ENCODE measurements at regions not wholly inside any gene's neighbourhood (a gene's known extent, or its start where the extent isn't known, plus 50 kb on each side); places are given as distances from the start of the nearest gene placed in this dataset.

DNA sequence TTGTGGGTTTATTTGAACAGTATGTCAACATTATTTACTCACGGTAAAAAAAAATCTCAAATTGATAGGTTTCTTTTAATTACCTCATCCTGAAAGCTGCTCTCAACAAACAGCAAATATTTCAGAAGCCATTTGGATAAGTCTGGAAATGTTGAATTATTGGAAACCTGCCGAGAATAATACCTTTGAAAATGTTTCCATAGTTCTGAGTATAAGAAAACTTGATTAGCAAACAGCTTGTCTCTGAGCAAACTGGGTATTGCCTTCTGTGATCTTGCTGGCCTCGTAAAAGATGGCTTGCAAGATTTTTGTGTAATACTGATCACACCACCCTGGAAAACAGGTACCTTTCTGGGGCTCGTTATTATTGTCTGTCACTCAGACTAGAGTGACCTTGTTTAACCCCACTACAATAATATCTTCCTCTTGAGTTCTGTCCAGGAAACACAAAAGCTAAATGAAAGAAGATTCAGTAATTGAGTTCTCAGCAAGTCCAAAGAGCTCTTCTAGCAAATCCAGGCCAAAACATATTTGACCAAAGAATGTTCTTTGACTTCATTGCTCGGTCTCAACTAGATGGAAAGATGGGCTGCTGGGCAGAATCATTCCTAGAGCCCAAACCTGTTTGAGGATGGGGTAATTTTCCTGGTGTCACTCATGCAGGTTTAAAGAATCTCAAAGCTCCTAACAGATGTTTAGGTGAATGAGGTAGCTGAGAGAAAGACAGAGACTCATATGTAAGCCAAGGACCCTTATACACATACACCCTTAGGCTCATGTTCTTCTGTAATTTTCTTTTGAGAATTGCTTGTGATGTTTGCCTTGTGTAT lies 255.6 kb upstream of the JADE1 start:
- no peak for TF ChIP-seq ZNF16 (tag by site-specific recombination; IDR thresholded peaks at IDR 0.05; ENCODE audit: low read depth)
- TF ChIP-seq ZNF473 (tag by site-specific recombination; IDR thresholded peaks at IDR 0.05), result no peak
- TF ChIP-seq, protein P1, sequence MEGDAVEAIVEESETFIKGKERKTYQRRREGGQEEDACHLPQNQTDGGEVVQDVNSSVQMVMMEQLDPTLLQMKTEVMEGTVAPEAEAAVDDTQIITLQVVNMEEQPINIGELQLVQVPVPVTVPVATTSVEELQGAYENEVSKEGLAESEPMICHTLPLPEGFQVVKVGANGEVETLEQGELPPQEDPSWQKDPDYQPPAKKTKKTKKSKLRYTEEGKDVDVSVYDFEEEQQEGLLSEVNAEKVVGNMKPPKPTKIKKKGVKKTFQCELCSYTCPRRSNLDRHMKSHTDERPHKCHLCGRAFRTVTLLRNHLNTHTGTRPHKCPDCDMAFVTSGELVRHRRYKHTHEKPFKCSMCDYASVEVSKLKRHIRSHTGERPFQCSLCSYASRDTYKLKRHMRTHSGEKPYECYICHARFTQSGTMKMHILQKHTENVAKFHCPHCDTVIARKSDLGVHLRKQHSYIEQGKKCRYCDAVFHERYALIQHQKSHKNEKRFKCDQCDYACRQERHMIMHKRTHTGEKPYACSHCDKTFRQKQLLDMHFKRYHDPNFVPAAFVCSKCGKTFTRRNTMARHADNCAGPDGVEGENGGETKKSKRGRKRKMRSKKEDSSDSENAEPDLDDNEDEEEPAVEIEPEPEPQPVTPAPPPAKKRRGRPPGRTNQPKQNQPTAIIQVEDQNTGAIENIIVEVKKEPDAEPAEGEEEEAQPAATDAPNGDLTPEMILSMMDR (tag by site-specific recombination; IDR thresholded peaks at IDR 0.05), result no peak
- TF ChIP-seq, protein P2, sequence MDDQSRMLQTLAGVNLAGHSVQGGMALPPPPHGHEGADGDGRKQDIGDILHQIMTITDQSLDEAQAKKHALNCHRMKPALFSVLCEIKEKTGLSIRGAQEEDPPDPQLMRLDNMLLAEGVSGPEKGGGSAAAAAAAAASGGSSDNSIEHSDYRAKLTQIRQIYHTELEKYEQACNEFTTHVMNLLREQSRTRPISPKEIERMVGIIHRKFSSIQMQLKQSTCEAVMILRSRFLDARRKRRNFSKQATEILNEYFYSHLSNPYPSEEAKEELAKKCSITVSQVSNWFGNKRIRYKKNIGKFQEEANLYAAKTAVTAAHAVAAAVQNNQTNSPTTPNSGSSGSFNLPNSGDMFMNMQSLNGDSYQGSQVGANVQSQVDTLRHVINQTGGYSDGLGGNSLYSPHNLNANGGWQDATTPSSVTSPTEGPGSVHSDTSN (CRISPR knock-in tag; IDR thresholded peaks at IDR 0.05), result no peak
- no peak for TF ChIP-seq ZNF596 (tag by site-specific recombination; IDR thresholded peaks at IDR 0.05)
- no peak for TF ChIP-seq ZNF274 (IDR thresholded peaks at IDR 0.05; ENCODE audit: low read length)
- TF ChIP-seq ZNF274 (tag by site-specific recombination; IDR thresholded peaks at IDR 0.05; ENCODE audit: borderline replicate concordance), result no peak
- no peak for TF ChIP-seq ZNF132 (tag by site-specific recombination; IDR thresholded peaks at IDR 0.05; ENCODE audit: borderline replicate concordance)
- TF ChIP-seq, protein P3, sequence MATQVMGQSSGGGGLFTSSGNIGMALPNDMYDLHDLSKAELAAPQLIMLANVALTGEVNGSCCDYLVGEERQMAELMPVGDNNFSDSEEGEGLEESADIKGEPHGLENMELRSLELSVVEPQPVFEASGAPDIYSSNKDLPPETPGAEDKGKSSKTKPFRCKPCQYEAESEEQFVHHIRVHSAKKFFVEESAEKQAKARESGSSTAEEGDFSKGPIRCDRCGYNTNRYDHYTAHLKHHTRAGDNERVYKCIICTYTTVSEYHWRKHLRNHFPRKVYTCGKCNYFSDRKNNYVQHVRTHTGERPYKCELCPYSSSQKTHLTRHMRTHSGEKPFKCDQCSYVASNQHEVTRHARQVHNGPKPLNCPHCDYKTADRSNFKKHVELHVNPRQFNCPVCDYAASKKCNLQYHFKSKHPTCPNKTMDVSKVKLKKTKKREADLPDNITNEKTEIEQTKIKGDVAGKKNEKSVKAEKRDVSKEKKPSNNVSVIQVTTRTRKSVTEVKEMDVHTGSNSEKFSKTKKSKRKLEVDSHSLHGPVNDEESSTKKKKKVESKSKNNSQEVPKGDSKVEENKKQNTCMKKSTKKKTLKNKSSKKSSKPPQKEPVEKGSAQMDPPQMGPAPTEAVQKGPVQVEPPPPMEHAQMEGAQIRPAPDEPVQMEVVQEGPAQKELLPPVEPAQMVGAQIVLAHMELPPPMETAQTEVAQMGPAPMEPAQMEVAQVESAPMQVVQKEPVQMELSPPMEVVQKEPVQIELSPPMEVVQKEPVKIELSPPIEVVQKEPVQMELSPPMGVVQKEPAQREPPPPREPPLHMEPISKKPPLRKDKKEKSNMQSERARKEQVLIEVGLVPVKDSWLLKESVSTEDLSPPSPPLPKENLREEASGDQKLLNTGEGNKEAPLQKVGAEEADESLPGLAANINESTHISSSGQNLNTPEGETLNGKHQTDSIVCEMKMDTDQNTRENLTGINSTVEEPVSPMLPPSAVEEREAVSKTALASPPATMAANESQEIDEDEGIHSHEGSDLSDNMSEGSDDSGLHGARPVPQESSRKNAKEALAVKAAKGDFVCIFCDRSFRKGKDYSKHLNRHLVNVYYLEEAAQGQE (tag by site-specific recombination; IDR thresholded peaks at IDR 0.05), result no peak
- TF ChIP-seq, protein P4, sequence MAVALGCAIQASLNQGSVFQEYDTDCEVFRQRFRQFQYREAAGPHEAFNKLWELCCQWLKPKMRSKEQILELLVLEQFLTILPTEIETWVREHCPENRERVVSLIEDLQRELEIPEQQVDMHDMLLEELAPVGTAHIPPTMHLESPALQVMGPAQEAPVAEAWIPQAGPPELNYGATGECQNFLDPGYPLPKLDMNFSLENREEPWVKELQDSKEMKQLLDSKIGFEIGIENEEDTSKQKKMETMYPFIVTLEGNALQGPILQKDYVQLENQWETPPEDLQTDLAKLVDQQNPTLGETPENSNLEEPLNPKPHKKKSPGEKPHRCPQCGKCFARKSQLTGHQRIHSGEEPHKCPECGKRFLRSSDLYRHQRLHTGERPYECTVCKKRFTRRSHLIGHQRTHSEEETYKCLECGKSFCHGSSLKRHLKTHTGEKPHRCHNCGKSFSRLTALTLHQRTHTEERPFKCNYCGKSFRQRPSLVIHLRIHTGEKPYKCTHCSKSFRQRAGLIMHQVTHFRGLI (tag by site-specific recombination; IDR thresholded peaks at IDR 0.05), result no peak
- TF ChIP-seq, protein P5, sequence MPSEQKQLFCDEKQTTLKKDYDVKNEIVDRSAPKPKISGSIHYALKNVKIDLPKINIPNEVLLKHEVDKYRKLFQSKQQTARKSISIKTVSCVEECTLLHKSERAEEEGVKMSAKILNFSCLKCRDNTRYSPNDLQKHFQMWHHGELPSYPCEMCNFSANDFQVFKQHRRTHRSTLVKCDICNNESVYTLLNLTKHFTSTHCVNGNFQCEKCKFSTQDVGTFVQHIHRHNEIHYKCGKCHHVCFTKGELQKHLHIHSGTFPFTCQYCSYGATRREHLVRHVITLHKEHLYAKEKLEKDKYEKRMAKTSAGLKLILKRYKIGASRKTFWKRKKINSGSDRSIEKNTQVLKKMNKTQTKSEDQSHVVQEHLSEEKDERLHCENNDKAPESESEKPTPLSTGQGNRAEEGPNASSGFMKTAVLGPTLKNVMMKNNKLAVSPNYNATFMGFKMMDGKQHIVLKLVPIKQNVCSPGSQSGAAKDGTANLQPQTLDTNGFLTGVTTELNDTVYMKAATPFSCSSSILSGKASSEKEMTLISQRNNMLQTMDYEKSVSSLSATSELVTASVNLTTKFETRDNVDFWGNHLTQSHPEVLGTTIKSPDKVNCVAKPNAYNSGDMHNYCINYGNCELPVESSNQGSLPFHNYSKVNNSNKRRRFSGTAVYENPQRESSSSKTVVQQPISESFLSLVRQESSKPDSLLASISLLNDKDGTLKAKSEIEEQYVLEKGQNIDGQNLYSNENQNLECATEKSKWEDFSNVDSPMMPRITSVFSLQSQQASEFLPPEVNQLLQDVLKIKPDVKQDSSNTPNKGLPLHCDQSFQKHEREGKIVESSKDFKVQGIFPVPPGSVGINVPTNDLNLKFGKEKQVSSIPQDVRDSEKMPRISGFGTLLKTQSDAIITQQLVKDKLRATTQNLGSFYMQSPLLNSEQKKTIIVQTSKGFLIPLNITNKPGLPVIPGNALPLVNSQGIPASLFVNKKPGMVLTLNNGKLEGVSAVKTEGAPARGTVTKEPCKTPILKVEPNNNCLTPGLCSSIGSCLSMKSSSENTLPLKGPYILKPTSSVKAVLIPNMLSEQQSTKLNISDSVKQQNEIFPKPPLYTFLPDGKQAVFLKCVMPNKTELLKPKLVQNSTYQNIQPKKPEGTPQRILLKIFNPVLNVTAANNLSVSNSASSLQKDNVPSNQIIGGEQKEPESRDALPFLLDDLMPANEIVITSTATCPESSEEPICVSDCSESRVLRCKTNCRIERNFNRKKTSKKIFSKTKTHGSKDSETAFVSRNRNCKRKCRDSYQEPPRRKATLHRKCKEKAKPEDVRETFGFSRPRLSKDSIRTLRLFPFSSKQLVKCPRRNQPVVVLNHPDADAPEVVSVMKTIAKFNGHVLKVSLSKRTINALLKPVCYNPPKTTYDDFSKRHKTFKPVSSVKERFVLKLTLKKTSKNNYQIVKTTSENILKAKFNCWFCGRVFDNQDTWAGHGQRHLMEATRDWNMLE (tag by site-specific recombination; conservative IDR thresholded peaks at IDR 0.05; ENCODE audit: low read depth), result no peak
- TF ChIP-seq ZFP37 (tag by site-specific recombination; IDR thresholded peaks at IDR 0.05), result no peak

Data from HEK293 (cell line).